GM12878 (cell line): ENCODE measurements at regions not wholly inside any gene's neighbourhood (a gene's known extent, or its start where the extent isn't known, plus 50 kb on each side); places are given as distances from the start of the nearest gene placed in this dataset.

Experiments used
- ATAC-seq: fragments of 200-7000 bp; cut with Tn5 transposase; 3 replicates; pipeline ENCODE4 v1.9.1; 2020; ENCODE audit warnings: mild to moderate bottlenecking, moderate library complexity
- BruUV-seq: library from RNA; stranded (reverse); fragments of 400-500 nt; replicated peaks from 2 replicates; lab custom pipeline; 2021; lab: Mats Ljungman, UMichigan
- CTCF ChIA-PET: fragments of 300-600 bp; sonication (Branson Sonifier 250); formaldehyde crosslinking; extraction: SDS; loops from one replicate; lab custom pipeline; 2021; ENCODE audit warnings: inconsistent platforms; lab: Yijun Ruan, JAX
- POLR2A ChIA-PET: fragments of 350-600 bp; formaldehyde crosslinking; extraction: SDS; loops from one replicate; lab custom pipeline; 2021; ENCODE audit warnings: inconsistent platforms; lab: Charles Lee
- RAD21 ChIA-PET: fragments of 300-600 bp; sonication (Branson Sonifier 250); formaldehyde crosslinking; loops from one replicate; lab custom pipeline; 2023; ENCODE audit warnings: antibody characterized with exemption; ENCODE audit not compliant: unreplicated experiment; lab: Charles Lee
- SMC1A ChIA-PET: fragments of 300-600 bp; sonication (Branson Sonifier 250); formaldehyde crosslinking; loops from one replicate; lab custom pipeline; 2023; ENCODE audit not compliant: unreplicated experiment, uncharacterized antibody; lab: Charles Lee
- DNase-seq: peaks from one replicate; pipeline ENCODE4 v3.0.0-alpha.2; 2011; ENCODE audit warnings: low read depth, low spot score
- FAIRE-seq: peaks from 3 replicates; lab custom pipeline; 2011; peaks lifted over from hg19 to GRCh38; lab: Jason Lieb, UNC
- H2AFZ ChIP-seq: 2 replicates; pipeline ENCODE4 v1.6.0; 2011; ENCODE audit warnings: low read depth, low read length, control low read depth; ENCODE audit not compliant: control insufficient read depth
- H3K27ac ChIP-seq: 2 replicates; pipeline ENCODE4 v1.5.1; 2011; ENCODE audit warnings: control low read depth; ENCODE audit not compliant: control insufficient read depth, insufficient read depth
- H3K27me3 ChIP-seq, 2 experiments: replicated peaks in 1 of 2; 2 replicates each; pipeline versions ENCODE4 v1.6.0 to v1.6.1; 2011; ENCODE audit warnings: low read length in 1 of 2; ENCODE audit not compliant: control insufficient read depth in 2 of 2, insufficient read depth in 2 of 2
- H3K36me3 ChIP-seq, 2 experiments: 2 replicates each; pipeline ENCODE4 v1.5.1; 2011; ENCODE audit warnings: low read length in 1 of 2; ENCODE audit not compliant: control insufficient read depth in 2 of 2, insufficient read depth in 2 of 2
- H3K4me1 ChIP-seq: 2 replicates; pipeline ENCODE4 v1.6.1; 2011; ENCODE audit warnings: mild to moderate bottlenecking, low read length, moderate library complexity, mixed read lengths; ENCODE audit not compliant: control insufficient read depth, insufficient read depth
- H3K4me2 ChIP-seq: 2 replicates; pipeline ENCODE4 v1.6.0; 2011; ENCODE audit warnings: control low read depth; ENCODE audit not compliant: control insufficient read depth, insufficient read depth
- H3K4me3 ChIP-seq: fragments of 200-600 bp; sonication (generic); 2 replicates; pipeline ENCODE4 v1.5.1; 2016
- H3K79me2 ChIP-seq: 2 replicates; pipeline ENCODE4 v1.6.0; 2011; ENCODE audit warnings: low read length; ENCODE audit not compliant: control insufficient read depth, insufficient read depth
- H3K9ac ChIP-seq: 2 replicates; pipeline ENCODE4 v1.8.0; 2011; ENCODE audit warnings: low read length, control low read depth, mixed read lengths; ENCODE audit not compliant: control insufficient read depth, insufficient read depth
- H3K9me3 ChIP-seq: replicated peaks from 3 replicates; pipeline ENCODE4 v1.5.1; 2011; ENCODE audit warnings: mild to moderate bottlenecking, low read length; ENCODE audit not compliant: control insufficient read depth, insufficient read depth
- H4K20me1 ChIP-seq: 2 replicates; pipeline ENCODE4 v1.6.0; 2011; ENCODE audit not compliant: control insufficient read depth, insufficient read depth
- ATF7 ChIP-seq: fragments of 450-650 bp; IDR thresholded peaks from 2 replicates; pipeline ENCODE4 v1.6.1; 2016; ENCODE audit warnings: low read depth, mild to moderate bottlenecking
- BMI1 ChIP-seq: fragments of 450-650 bp; IDR thresholded peaks from 2 replicates; pipeline ENCODE4 v1.6.1; 2016; ENCODE audit warnings: mild to moderate bottlenecking, moderate library complexity, borderline replicate concordance
- CREB1 ChIP-seq: IDR thresholded peaks from 2 replicates; pipeline ENCODE4 v1.6.1; 2012; ENCODE audit warnings: low read depth, mild to moderate bottlenecking, inconsistent platforms
- EGR1 ChIP-seq, 2 experiments: IDR thresholded peaks; 1 replicate in 1 of 2; 2 replicates in 1 of 2; pipeline ENCODE4 v1.6.1; 2011 to 2012; ENCODE audit warnings: low read depth in 2 of 2, low read length in 2 of 2, borderline replicate concordance in 1 of 2, mild to moderate bottlenecking in 1 of 2, moderate library complexity in 1 of 2
- FOS ChIP-seq: IDR thresholded peaks from 3 replicates; pipeline ENCODE4 v1.6.1; 2011; ENCODE audit warnings: borderline replicate concordance; ENCODE audit not compliant: insufficient read length; ENCODE audit errors: extremely low read depth
- KAT2A ChIP-seq: conservative IDR thresholded peaks from 2 replicates; pipeline ENCODE4 v1.6.1; 2011; ENCODE audit warnings: low read depth, low read length; ENCODE audit not compliant: control insufficient read depth
- NFXL1 ChIP-seq: fragments of 450-650 bp; IDR thresholded peaks from 2 replicates; pipeline ENCODE4 v1.6.1; 2017; ENCODE audit warnings: antibody characterized with exemption, mild to moderate bottlenecking, borderline replicate concordance
- POLR2AphosphoS2 ChIP-seq: IDR thresholded peaks from 2 replicates; pipeline ENCODE4 v1.6.1; 2011; ENCODE audit warnings: low read depth, mild to moderate bottlenecking, low read length, improper control_type of control experiment, moderate library complexity
- RB1 ChIP-seq: fragments of 450-650 bp; formaldehyde crosslinking; IDR thresholded peaks from 2 replicates; pipeline ENCODE4 v1.6.1; 2017; ENCODE audit warnings: mild to moderate bottlenecking, borderline replicate concordance
- SP1 ChIP-seq: IDR thresholded peaks from one replicate; pipeline ENCODE4 v1.6.1; 2011; ENCODE audit warnings: low read depth, low read length
- WGBS: methylation state at CpG from one replicate; pipeline ENCODE4 v1.1.6; 2016; ENCODE audit warnings: low lambda C conversion rate; ENCODE audit not compliant: insufficient replicate concordance, insufficient coverage; ENCODE audit errors: missing lambda C conversion rate; 5-methylcytosine and 5-hydroxymethylcytosine counted together
- in situ Hi-C: fragments of 300-500 bp; cut with MboI; formaldehyde crosslinking; loops from 9 replicates; pipeline ENCODE4 v1.14.3; 2018; ENCODE audit warnings: mixed read lengths
- intact Hi-C: fragments of 100-400 bp; cut with micrococcal nuclease; formaldehyde crosslinking; loops from one replicate; pipeline ENCODE4 v1.14.2; 2022; ENCODE audit not compliant: unreplicated experiment
- TF ChIP-seq, protein P1 (sequence below): fragments of 450-650 bp; IDR thresholded peaks from 2 replicates; pipeline ENCODE4 v1.6.1; 2017; ENCODE audit warnings: mild to moderate bottlenecking, moderate library complexity
- TF ChIP-seq, protein P2 (sequence below): IDR thresholded peaks from 2 replicates; pipeline ENCODE4 v1.6.1; 2012; ENCODE audit warnings: low read length, inconsistent platforms
- TF ChIP-seq, protein P3 (sequence below): fragments of 450-650 bp; IDR thresholded peaks from 2 replicates; pipeline ENCODE4 v1.6.1; 2017; ENCODE audit warnings: borderline replicate concordance
- TF ChIP-seq, protein P4 (sequence below): fragments of 450-650 bp; IDR thresholded peaks from 2 replicates; pipeline ENCODE4 v1.6.1; 2014; ENCODE audit warnings: mild to moderate bottlenecking
- TF ChIP-seq, protein P5 (sequence below): fragments of 450-650 bp; IDR thresholded peaks from 2 replicates; pipeline ENCODE4 v1.6.1; 2017; ENCODE audit warnings: mild to moderate bottlenecking

DNA sequence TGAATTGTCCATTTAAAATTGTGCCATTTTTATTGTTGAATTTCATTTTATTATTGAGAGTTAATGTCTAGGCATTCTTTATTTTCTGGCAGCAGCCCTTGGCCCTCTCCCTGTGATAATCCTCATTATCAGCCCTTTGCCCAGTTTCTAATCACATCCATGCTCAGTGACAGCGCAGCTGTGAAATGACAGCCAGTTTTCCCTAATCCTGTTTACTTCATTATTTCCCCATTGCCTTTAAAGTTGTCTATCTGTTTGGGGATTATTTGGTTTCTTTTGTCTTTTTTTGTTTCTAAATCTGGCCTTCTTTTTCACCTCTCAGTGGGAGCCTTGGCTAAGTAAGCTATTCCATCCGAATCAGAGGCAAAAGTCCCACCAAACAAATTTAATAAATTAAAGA is 476.9 kb downstream of the SLC6A15 start:
- in situ Hi-C loops (no loop called here), intact Hi-C loops (no loop called here)
- ChIA-PET POLR2A (no interaction called here), RAD21 (no interaction called here), SMC1A (no interaction called here), CTCF (no interaction called here)
- Histone ChIP-seq H3K27ac (no peak overlapping the region), H4K20me1 (no peaks in the 10 kb centered on the region), H2AFZ (no peak overlapping the region), H3K27me3 (no peaks in the 10 kb centered on the region), H3K4me2 (no peak overlapping the region), H3K79me2 (no peaks in the 10 kb centered on the region), H3K9ac (no peak overlapping the region), H3K4me3 (no peak overlapping the region), H3K36me3 (no peaks in the 10 kb centered on the region), H3K4me1 (no peaks in the 10 kb centered on the region), H3K9me3 (no peaks in the 10 kb centered on the region)
- FAIRE-seq (no peak), DNase-seq (no peak), ATAC-seq (no peak)
- 13% methylated on average over 2 of the region's 2 CpGs for WGBS
- BruUV-seq: no TSS peak
- TF ChIP-seq CREB1 (no peak), SP1 (no peak), ATF7 (no peak), FOS (no peak), KAT2A (no peak), EGR1 (IDR thresholded peaks at IDR 0.05; ENCODE audit: borderline replicate concordance in 1 of 2, low read depth in 2 of 2, low read length in 2 of 2) (no peak), BMI1 (no peak), RB1 (no peak), POLR2AphosphoS2 (no peak), NFXL1 (no peak)
- TF ChIP-seq, protein P1, sequence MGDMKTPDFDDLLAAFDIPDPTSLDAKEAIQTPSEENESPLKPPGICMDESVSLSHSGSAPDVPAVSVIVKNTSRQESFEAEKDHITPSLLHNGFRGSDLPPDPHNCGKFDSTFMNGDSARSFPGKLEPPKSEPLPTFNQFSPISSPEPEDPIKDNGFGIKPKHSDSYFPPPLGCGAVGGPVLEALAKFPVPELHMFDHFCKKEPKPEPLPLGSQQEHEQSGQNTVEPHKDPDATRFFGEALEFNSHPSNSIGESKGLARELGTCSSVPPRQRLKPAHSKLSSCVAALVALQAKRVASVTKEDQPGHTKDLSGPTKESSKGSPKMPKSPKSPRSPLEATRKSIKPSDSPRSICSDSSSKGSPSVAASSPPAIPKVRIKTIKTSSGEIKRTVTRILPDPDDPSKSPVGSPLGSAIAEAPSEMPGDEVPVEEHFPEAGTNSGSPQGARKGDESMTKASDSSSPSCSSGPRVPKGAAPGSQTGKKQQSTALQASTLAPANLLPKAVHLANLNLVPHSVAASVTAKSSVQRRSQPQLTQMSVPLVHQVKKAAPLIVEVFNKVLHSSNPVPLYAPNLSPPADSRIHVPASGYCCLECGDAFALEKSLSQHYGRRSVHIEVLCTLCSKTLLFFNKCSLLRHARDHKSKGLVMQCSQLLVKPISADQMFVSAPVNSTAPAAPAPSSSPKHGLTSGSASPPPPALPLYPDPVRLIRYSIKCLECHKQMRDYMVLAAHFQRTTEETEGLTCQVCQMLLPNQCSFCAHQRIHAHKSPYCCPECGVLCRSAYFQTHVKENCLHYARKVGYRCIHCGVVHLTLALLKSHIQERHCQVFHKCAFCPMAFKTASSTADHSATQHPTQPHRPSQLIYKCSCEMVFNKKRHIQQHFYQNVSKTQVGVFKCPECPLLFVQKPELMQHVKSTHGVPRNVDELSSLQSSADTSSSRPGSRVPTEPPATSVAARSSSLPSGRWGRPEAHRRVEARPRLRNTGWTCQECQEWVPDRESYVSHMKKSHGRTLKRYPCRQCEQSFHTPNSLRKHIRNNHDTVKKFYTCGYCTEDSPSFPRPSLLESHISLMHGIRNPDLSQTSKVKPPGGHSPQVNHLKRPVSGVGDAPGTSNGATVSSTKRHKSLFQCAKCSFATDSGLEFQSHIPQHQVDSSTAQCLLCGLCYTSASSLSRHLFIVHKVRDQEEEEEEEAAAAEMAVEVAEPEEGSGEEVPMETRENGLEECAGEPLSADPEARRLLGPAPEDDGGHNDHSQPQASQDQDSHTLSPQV: no peak
- TF ChIP-seq, protein P2, sequence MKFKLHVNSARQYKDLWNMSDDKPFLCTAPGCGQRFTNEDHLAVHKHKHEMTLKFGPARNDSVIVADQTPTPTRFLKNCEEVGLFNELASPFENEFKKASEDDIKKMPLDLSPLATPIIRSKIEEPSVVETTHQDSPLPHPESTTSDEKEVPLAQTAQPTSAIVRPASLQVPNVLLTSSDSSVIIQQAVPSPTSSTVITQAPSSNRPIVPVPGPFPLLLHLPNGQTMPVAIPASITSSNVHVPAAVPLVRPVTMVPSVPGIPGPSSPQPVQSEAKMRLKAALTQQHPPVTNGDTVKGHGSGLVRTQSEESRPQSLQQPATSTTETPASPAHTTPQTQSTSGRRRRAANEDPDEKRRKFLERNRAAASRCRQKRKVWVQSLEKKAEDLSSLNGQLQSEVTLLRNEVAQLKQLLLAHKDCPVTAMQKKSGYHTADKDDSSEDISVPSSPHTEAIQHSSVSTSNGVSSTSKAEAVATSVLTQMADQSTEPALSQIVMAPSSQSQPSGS: no peak
- TF ChIP-seq, protein P3, sequence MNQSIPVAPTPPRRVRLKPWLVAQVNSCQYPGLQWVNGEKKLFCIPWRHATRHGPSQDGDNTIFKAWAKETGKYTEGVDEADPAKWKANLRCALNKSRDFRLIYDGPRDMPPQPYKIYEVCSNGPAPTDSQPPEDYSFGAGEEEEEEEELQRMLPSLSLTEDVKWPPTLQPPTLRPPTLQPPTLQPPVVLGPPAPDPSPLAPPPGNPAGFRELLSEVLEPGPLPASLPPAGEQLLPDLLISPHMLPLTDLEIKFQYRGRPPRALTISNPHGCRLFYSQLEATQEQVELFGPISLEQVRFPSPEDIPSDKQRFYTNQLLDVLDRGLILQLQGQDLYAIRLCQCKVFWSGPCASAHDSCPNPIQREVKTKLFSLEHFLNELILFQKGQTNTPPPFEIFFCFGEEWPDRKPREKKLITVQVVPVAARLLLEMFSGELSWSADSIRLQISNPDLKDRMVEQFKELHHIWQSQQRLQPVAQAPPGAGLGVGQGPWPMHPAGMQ: no peak
- TF ChIP-seq, protein P4, sequence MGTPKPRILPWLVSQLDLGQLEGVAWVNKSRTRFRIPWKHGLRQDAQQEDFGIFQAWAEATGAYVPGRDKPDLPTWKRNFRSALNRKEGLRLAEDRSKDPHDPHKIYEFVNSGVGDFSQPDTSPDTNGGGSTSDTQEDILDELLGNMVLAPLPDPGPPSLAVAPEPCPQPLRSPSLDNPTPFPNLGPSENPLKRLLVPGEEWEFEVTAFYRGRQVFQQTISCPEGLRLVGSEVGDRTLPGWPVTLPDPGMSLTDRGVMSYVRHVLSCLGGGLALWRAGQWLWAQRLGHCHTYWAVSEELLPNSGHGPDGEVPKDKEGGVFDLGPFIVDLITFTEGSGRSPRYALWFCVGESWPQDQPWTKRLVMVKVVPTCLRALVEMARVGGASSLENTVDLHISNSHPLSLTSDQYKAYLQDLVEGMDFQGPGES: no peak
- TF ChIP-seq, protein P5, sequence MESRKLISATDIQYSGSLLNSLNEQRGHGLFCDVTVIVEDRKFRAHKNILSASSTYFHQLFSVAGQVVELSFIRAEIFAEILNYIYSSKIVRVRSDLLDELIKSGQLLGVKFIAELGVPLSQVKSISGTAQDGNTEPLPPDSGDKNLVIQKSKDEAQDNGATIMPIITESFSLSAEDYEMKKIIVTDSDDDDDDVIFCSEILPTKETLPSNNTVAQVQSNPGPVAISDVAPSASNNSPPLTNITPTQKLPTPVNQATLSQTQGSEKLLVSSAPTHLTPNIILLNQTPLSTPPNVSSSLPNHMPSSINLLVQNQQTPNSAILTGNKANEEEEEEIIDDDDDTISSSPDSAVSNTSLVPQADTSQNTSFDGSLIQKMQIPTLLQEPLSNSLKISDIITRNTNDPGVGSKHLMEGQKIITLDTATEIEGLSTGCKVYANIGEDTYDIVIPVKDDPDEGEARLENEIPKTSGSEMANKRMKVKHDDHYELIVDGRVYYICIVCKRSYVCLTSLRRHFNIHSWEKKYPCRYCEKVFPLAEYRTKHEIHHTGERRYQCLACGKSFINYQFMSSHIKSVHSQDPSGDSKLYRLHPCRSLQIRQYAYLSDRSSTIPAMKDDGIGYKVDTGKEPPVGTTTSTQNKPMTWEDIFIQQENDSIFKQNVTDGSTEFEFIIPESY: no peak
